ENCODE measurements at regions not wholly inside any gene's neighbourhood (a gene's known extent, or its start where the extent isn't known, plus 50 kb on each side); places are given as distances from the start of the nearest gene placed in this dataset.

DNA sequence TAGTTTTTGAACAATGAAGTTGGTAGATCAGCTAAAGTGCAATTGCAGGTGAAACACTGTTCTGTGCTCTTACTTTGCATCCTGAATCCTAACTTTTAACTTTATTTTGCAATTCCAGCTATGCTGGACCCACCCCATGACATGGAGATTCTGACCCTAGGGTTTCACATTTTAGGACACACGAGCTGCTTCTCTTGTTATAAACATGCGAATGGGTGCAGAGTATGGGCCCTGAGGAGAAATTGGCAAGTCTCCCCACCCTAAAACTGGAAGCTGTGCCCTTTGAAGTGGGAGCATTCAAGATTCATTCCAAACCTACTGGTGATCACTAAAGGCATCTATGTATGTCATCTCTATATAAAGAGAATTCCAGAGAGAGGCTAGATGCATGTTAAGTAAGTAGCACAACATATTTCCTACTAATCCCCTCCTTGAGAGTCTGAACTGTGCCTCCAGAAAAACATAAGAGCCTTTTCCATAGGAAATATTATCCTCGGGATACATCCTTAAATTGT is 794.3 kb upstream of the ZEB2 start:
- no peak for ATAC-seq
- Mint-ChIP-seq H3K36me3 (ENCODE audit: low read depth) (no peaks in the 10 kb centered on the region), H3K4me3 (no peak overlapping the region), H3K27ac (no peak overlapping the region), H3K4me1 (no peaks in the 10 kb centered on the region), H3K27me3 (no peaks in the 10 kb centered on the region)
- H3K9me3 ChIP-seq (ENCODE audit: control insufficient read depth, low read length, poor library complexity, severe bottlenecking): peaks cover 2% of the 10 kb centered on the region
- no peak for DNase-seq

GRCh38 chr2:145305889-145306288 is 786.0 kb upstream of the ZEB2 start:
- Mint-ChIP-seq H3K27ac (no peak overlapping the region), H3K27me3 (no peaks in the 10 kb centered on the region), H3K4me3 (no peak overlapping the region), H3K36me3 (ENCODE audit: low read depth) (no peaks in the 10 kb centered on the region), H3K4me1 (no peaks in the 10 kb centered on the region)
- H3K9me3 ChIP-seq (ENCODE audit: control insufficient read depth, low read length, poor library complexity, severe bottlenecking): no peaks in the 10 kb centered on the region
- ATAC-seq: no peak
- DNase-seq: no peak

GRCh38 chr2:145304501-145304900 is 784.6 kb upstream of the ZEB2 start:
- H3K27me3 Mint-ChIP-seq: no peaks in the 10 kb centered on the region
- ATAC-seq (no peak), DNase-seq (no peak)
- no peak overlapping the region for H3K4me3 Mint-ChIP-seq
- no peaks in the 10 kb centered on the region for H3K36me3 Mint-ChIP-seq (ENCODE audit: low read depth)
- H3K9me3 ChIP-seq (ENCODE audit: control insufficient read depth, low read length, poor library complexity, severe bottlenecking): no peaks in the 10 kb centered on the region
- H3K4me1 Mint-ChIP-seq: no peaks in the 10 kb centered on the region
- H3K27ac Mint-ChIP-seq: no peak overlapping the region

DNA sequence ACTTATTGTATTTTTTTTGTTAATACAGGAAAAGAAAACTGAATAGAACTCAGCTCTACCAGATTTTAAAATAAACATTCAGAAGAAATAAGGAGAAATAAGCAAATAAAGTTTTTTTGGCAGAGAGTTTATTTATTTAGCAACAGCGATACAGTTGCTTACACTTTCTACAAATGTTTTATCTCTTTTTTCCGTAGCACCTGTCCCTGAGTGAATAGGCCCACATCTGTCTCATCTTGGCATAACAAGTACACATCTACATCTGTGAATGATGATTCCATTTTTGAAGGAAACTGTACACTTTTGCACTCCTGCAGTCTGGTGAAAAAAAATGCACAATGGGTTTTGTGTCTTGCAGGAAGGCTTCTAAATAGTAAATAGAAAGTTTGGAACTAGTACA is 783.6 kb upstream of the ZEB2 start:
- Mint-ChIP-seq H3K27ac (no peak overlapping the region), H3K27me3 (no peaks in the 10 kb centered on the region), H3K36me3 (ENCODE audit: low read depth) (no peaks in the 10 kb centered on the region), H3K4me1 (no peaks in the 10 kb centered on the region), H3K4me3 (no peak overlapping the region)
- H3K9me3 ChIP-seq (ENCODE audit: control insufficient read depth, low read length, poor library complexity, severe bottlenecking): no peaks in the 10 kb centered on the region
- DNase-seq: no peak
- no peak for ATAC-seq

DNA sequence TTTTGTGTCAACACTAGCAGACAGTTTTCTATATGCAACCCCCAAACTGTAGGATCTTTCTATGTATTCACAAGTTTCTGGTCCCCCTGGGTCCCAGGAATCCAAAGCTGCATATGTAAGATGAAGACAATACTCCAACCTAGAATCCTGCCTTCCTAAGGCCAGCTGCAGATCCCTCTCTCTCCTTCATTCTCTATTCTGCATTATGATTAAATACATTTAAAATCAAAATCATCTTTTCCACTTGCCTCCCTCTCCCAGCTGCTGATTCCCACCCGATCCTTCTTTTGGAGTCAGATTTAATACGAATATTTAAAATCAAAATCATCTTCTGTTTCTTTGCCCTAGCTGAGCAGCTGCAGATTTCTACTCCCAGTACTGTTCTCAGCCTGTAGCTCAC is 783.0 kb upstream of the ZEB2 start:
- Mint-ChIP-seq H3K27me3 (no peaks in the 10 kb centered on the region), H3K27ac (no peak overlapping the region), H3K4me1 (no peaks in the 10 kb centered on the region), H3K4me3 (no peak overlapping the region), H3K36me3 (ENCODE audit: low read depth) (no peaks in the 10 kb centered on the region)
- ATAC-seq: no peak
- no peak for DNase-seq
- H3K9me3 ChIP-seq (ENCODE audit: control insufficient read depth, low read length, poor library complexity, severe bottlenecking): no peaks in the 10 kb centered on the region

- Mint-ChIP-seq H3K27me3 (no peaks in the 10 kb centered on the region), H3K27ac (no peak overlapping the region), H3K4me1 (no peaks in the 10 kb centered on the region)
These were observed 782.5 kb upstream of the ZEB2 start for GRCh38 chr2:145302451-145302850.

GRCh38 chr2:145299368-145299767 is 779.4 kb upstream of the ZEB2 start:
- no peaks in the 10 kb centered on the region for H3K36me3 Mint-ChIP-seq (ENCODE audit: low read depth)
- no peak for DNase-seq
- no peak overlapping the region for H3K4me3 Mint-ChIP-seq
- no peaks in the 10 kb centered on the region for H3K4me1 Mint-ChIP-seq
- no peak for ATAC-seq
- no peaks in the 10 kb centered on the region for H3K9me3 ChIP-seq (ENCODE audit: control insufficient read depth, low read length, poor library complexity, severe bottlenecking)
- H3K27ac Mint-ChIP-seq: no peak overlapping the region
- H3K27me3 Mint-ChIP-seq: no peaks in the 10 kb centered on the region

More at GRCh38 chr2:145302451-145302850, 782.5 kb upstream of the ZEB2 start:
- DNase-seq: no peak
- no peaks in the 10 kb centered on the region for H3K36me3 Mint-ChIP-seq (ENCODE audit: low read depth)
- H3K9me3 ChIP-seq (ENCODE audit: control insufficient read depth, low read length, poor library complexity, severe bottlenecking): no peaks in the 10 kb centered on the region
- H3K4me3 Mint-ChIP-seq: no peak overlapping the region
- ATAC-seq: no peak

- no peak for ATAC-seq
- H3K9me3 ChIP-seq (ENCODE audit: control insufficient read depth, low read length, poor library complexity, severe bottlenecking): no peaks in the 10 kb centered on the region
- Mint-ChIP-seq H3K27me3 (no peaks in the 10 kb centered on the region), H3K4me3 (no peak overlapping the region), H3K36me3 (ENCODE audit: low read depth) (no peaks in the 10 kb centered on the region), H3K27ac (no peak overlapping the region), H3K4me1 (no peaks in the 10 kb centered on the region)
- DNase-seq: no peak
These were observed 772.2 kb upstream of the ZEB2 start for GRCh38 chr2:145292166-145292565.

GRCh38 chr2:145290986-145291385 is 771.1 kb upstream of the ZEB2 start:
- Mint-ChIP-seq H3K4me1 (no peaks in the 10 kb centered on the region), H3K36me3 (ENCODE audit: low read depth) (no peaks in the 10 kb centered on the region), H3K27ac (no peak overlapping the region), H3K27me3 (no peaks in the 10 kb centered on the region), H3K4me3 (no peak overlapping the region)
- H3K9me3 ChIP-seq (ENCODE audit: control insufficient read depth, low read length, poor library complexity, severe bottlenecking): no peaks in the 10 kb centered on the region
- ATAC-seq (no peak), DNase-seq (no peak)

- Mint-ChIP-seq H3K27me3 (no peaks in the 10 kb centered on the region), H3K27ac (no peak overlapping the region), H3K4me1 (no peaks in the 10 kb centered on the region), H3K4me3 (no peak overlapping the region), H3K36me3 (ENCODE audit: low read depth) (no peaks in the 10 kb centered on the region)
- no peaks in the 10 kb centered on the region for H3K9me3 ChIP-seq (ENCODE audit: control insufficient read depth, low read length, poor library complexity, severe bottlenecking)
- ATAC-seq (no peak), DNase-seq (no peak)
These were observed 770.0 kb upstream of the ZEB2 start for GRCh38 chr2:145289946-145290345.

- DNase-seq (no peak), ATAC-seq (no peak)
- Mint-ChIP-seq H3K4me1 (no peaks in the 10 kb centered on the region), H3K27me3 (no peaks in the 10 kb centered on the region), H3K36me3 (ENCODE audit: low read depth) (no peaks in the 10 kb centered on the region), H3K27ac (no peak overlapping the region), H3K4me3 (no peak overlapping the region)
- no peaks in the 10 kb centered on the region for H3K9me3 ChIP-seq (ENCODE audit: control insufficient read depth, low read length, poor library complexity, severe bottlenecking)
These were observed 769.0 kb upstream of the ZEB2 start for GRCh38 chr2:145288650-145289496.

DNA sequence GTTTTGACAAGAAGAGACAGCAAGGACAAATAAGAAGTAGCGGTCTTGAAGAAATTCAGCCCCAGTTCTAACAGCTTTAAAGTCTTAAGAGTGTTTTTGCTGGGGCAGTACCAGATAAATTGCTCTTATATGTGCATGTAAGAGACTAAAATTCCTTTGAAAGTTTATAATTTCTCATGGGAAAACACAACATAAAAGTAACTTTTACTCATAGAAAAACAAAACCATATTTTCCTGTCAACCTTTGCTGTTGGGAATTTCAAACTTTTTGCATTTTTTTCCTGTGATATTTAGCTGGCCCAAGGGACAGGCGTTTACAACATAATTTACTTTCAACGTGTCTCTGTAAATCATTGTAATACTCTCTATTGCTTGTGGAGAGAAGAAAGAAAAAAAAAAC is 767.8 kb upstream of the ZEB2 start:
- Mint-ChIP-seq H3K4me3 (no peak overlapping the region), H3K4me1 (no peaks in the 10 kb centered on the region), H3K27me3 (no peaks in the 10 kb centered on the region), H3K27ac (no peak overlapping the region), H3K36me3 (ENCODE audit: low read depth) (no peaks in the 10 kb centered on the region)
- H3K9me3 ChIP-seq (ENCODE audit: control insufficient read depth, low read length, poor library complexity, severe bottlenecking): no peaks in the 10 kb centered on the region
- no peak for DNase-seq
- no peak for ATAC-seq

DNA sequence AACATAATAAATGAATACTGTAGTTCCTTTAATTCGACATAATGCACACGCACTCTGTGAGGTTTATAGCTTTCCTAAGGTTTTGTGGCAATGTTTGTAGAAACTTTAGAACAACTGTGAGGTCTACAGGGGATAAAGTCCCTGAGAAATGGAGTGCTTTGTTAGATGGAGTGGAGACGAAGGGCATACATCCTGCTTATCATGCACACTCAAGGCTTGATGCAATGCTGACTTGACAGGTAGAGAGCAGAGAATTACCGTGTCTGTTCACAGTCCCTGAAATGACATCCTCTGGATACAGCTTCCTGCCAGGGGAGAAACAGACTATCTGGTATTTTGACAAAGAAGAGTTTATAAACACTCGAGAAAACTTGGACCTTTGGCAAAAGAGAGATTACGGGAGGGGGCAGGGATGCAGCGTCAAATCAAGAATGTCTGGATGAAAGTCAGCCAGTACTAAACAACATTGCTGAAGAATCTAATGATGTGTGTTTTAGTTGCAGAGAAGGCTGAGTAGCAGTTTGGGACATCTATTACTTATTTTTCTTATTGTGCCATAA is 766.9 kb upstream of the ZEB2 start:
- H3K9me3 ChIP-seq (ENCODE audit: control insufficient read depth, low read length, poor library complexity, severe bottlenecking): no peaks in the 10 kb centered on the region
- no peaks in the 10 kb centered on the region for H3K36me3 Mint-ChIP-seq (ENCODE audit: low read depth)
- DNase-seq (no peak), ATAC-seq (no peak)
- no peak overlapping the region for H3K27ac Mint-ChIP-seq
- no peaks in the 10 kb centered on the region for H3K4me1 Mint-ChIP-seq
- H3K27me3 Mint-ChIP-seq: no peaks in the 10 kb centered on the region
- H3K4me3 Mint-ChIP-seq: no peak overlapping the region

GRCh38 chr2:145284551-145284950 is 764.6 kb upstream of the ZEB2 start:
- H3K36me3 Mint-ChIP-seq (ENCODE audit: low read depth): no peaks in the 10 kb centered on the region
- no peak overlapping the region for H3K4me3 Mint-ChIP-seq
- DNase-seq (no peak), ATAC-seq (no peak)
- no peak overlapping the region for H3K27ac Mint-ChIP-seq
- no peaks in the 10 kb centered on the region for H3K4me1 Mint-ChIP-seq
- no peaks in the 10 kb centered on the region for H3K9me3 ChIP-seq (ENCODE audit: control insufficient read depth, low read length, poor library complexity, severe bottlenecking)
- no peaks in the 10 kb centered on the region for H3K27me3 Mint-ChIP-seq
